Mammary epithelial cell (primary cell): ENCODE measurements at regions not wholly inside any gene's neighbourhood (a gene's known extent, or its start where the extent isn't known, plus 50 kb on each side); places are given as distances from the start of the nearest gene placed in this dataset.

Experiments used
- CTCF ChIP-seq, 2 donors: IDR thresholded peaks in 1 of 2; conservative IDR thresholded peaks in 1 of 2; 2 replicates each; pipeline ENCODE4 v1.5.1; 2011 to 2012; ENCODE audit warnings: inconsistent platforms in 2 of 2, low read length in 2 of 2, mild to moderate bottlenecking in 2 of 2, control low read depth in 1 of 2, low read depth in 1 of 2; ENCODE audit not compliant: insufficient read depth in 1 of 2; ENCODE audit errors: extremely low read depth in 1 of 2
- EZH2 ChIP-seq: IDR thresholded peaks from 2 replicates; pipeline ENCODE4 v1.6.1; 2012; ENCODE audit warnings: low read length, inconsistent platforms, borderline replicate concordance

GRCh38 chr7:101693498-101694091 lies 64.5 kb upstream of the MYL10 start:
- no peak for TF ChIP-seq CTCF (conservative IDR thresholded peaks at IDR 0.05 in 1 of 2, IDR thresholded peaks at IDR 0.05 in 1 of 2; ENCODE audit: extremely low read depth in 1 of 2, insufficient read depth in 1 of 2, low read depth in 1 of 2, low read length in 2 of 2)
- TF ChIP-seq EZH2: no peak
